A549 (cell line): ENCODE measurements at regions not wholly inside any gene's neighbourhood (a gene's known extent, or its start where the extent isn't known, plus 50 kb on each side); places are given as distances from the start of the nearest gene placed in this dataset.

Source experiments
- ATAC-seq, 2 experiments: fragments of 200-7000 bp in 1 of 2; fragments of >200 bp in 1 of 2; cut with Nextera tagmentation in 1 of 2; cut with Tn5 transposase in 1 of 2; 3 replicates each; pipeline versions ENCODE4 v1.8.0 to v1.9.1; 2018 to 2020; ENCODE audit warnings: mild to moderate bottlenecking in 1 of 2, moderate library complexity in 1 of 2
- CTCF ChIA-PET: fragments of 300-600 bp; sonication (Branson Sonifier 250); formaldehyde crosslinking; extraction: SDS; loops from one replicate; lab custom pipeline; 2021; ENCODE audit warnings: antibody characterized with exemption, inconsistent platforms; lab: Yijun Ruan, JAX
- POLR2A ChIA-PET: fragments of 350-600 bp; formaldehyde crosslinking; extraction: SDS; loops from one replicate; lab custom pipeline; 2021; ENCODE audit warnings: antibody characterized with exemption, inconsistent platforms; lab: Yijun Ruan, JAX
- DNase-seq, 2 experiments: peaks; one replicate each; pipeline versions ENCODE4 v3.0.0 to v3.0.0-alpha.2; 2011 to 2016; ENCODE audit warnings: low read depth in 1 of 2, low spot score in 1 of 2
- FAIRE-seq: peaks from 2 replicates; lab custom pipeline; 2011; peaks lifted over from hg19 to GRCh38; lab: Jason Lieb, UNC
- H3K27ac ChIP-seq, 2 experiments: fragments of >200 bp; sonication (Bioruptor Twin); formaldehyde crosslinking; 3 replicates each; pipeline ENCODE4 v1.5.1; 2016 to 2017
- H3K4me1 ChIP-seq: fragments of >200 bp; sonication (Bioruptor Twin); formaldehyde crosslinking; 3 replicates; pipeline ENCODE4 v1.6.1; 2016
- H3K4me2 ChIP-seq: fragments of >200 bp; sonication (Bioruptor Twin); formaldehyde crosslinking; 3 replicates; pipeline ENCODE4 v1.6.1; 2016
- H3K4me3 ChIP-seq: fragments of >200 bp; sonication (Bioruptor Twin); formaldehyde crosslinking; 3 replicates; pipeline ENCODE4 v1.5.1; 2016
- H3K9me3 ChIP-seq: fragments of >200 bp; sonication (Bioruptor Twin); formaldehyde crosslinking; 3 replicates; pipeline ENCODE4 v1.6.1; 2016
- CBX8 ChIP-seq: fragments of 200-600 bp; sonication (generic); IDR thresholded peaks from 2 replicates; pipeline ENCODE4 v1.6.1; 2016
- CEBPB ChIP-seq, 2 experiments: fragments of >200 bp in 1 of 2; sonication (Bioruptor Twin) in 1 of 2; formaldehyde crosslinking in 1 of 2; IDR thresholded peaks; 2 replicates each; pipeline ENCODE4 v1.6.1; 2012 to 2016
- CTCF ChIP-seq: fragments of >200 bp; sonication (Bioruptor Twin); formaldehyde crosslinking; IDR thresholded peaks from 3 replicates; pipeline ENCODE4 v1.5.1; 2016
- ELK1 ChIP-seq: fragments of 150-350 bp; IDR thresholded peaks from 2 replicates; pipeline ENCODE4 v1.6.1; 2014; ENCODE audit warnings: low read depth, mild to moderate bottlenecking, low read length
- FOSB ChIP-seq: fragments of 250-450 bp; sonication (Bioruptor Pico); IDR thresholded peaks from 2 replicates; pipeline ENCODE4 v1.5.0; 2020; ENCODE audit warnings: mild to moderate bottlenecking, moderate library complexity
- FOSL2 ChIP-seq, 2 experiments: fragments of 450-650 bp in 1 of 2; fragments of >200 bp in 1 of 2; sonication (Bioruptor Twin) in 1 of 2; formaldehyde crosslinking; IDR thresholded peaks; 2 replicates each; pipeline versions ENCODE4 v1.5.0 to v1.6.1; 2016 to 2020; ENCODE audit warnings: mild to moderate bottlenecking in 1 of 2, moderate library complexity in 1 of 2
- GATA3 ChIP-seq: IDR thresholded peaks from 2 replicates; pipeline ENCODE4 v1.6.1; 2012; ENCODE audit warnings: borderline replicate concordance
- HDAC2 ChIP-seq: fragments of 200-600 bp; sonication (generic); IDR thresholded peaks from 2 replicates; pipeline ENCODE4 v1.6.1; 2016
- HES2 ChIP-seq: fragments of >200 bp; sonication (Bioruptor Twin); formaldehyde crosslinking; IDR thresholded peaks from 2 replicates; pipeline ENCODE4 v1.6.1; 2016
- HOXA7 ChIP-seq: fragments of 250-450 bp; sonication (Bioruptor Pico); IDR thresholded peaks from 2 replicates; pipeline ENCODE4 v1.5.0; 2020; ENCODE audit warnings: mild to moderate bottlenecking, moderate library complexity
- HOXB5 ChIP-seq: fragments of 250-450 bp; sonication (Bioruptor Pico); IDR thresholded peaks from 2 replicates; pipeline ENCODE4 v1.5.0; 2020; ENCODE audit warnings: mild to moderate bottlenecking, moderate library complexity
- KDM1A ChIP-seq: fragments of 200-600 bp; sonication (generic); IDR thresholded peaks from 2 replicates; pipeline ENCODE4 v1.6.1; 2016; ENCODE audit warnings: low read depth, mild to moderate bottlenecking
- KDM5A ChIP-seq: fragments of 200-600 bp; sonication (generic); IDR thresholded peaks from 2 replicates; pipeline ENCODE4 v1.6.1; 2016; ENCODE audit warnings: antibody characterized with exemption, mild to moderate bottlenecking
- MAFK ChIP-seq: fragments of 450-650 bp; IDR thresholded peaks from 2 replicates; pipeline ENCODE4 v1.6.1; 2014; ENCODE audit not compliant: partially characterized antibody
- MAZ ChIP-seq: fragments of 150-350 bp; IDR thresholded peaks from 2 replicates; pipeline ENCODE4 v1.6.1; 2014; ENCODE audit warnings: antibody characterized with exemption, low read depth, low read length, borderline replicate concordance
- NFE2L2 ChIP-seq: fragments of 150-350 bp; conservative IDR thresholded peaks from 2 replicates; pipeline ENCODE4 v1.6.1; 2014; ENCODE audit warnings: low read length
- NR3C1 ChIP-seq: fragments of >200 bp; sonication (Bioruptor Twin); formaldehyde crosslinking; IDR thresholded peaks from 3 replicates; pipeline ENCODE4 v1.6.1; 2017
- PHF8 ChIP-seq: fragments of 200-600 bp; sonication (generic); IDR thresholded peaks from 2 replicates; pipeline ENCODE4 v1.6.1; 2016; ENCODE audit warnings: low read depth, mild to moderate bottlenecking, antibody characterized with exemption, moderate library complexity, borderline replicate concordance
- POLR2AphosphoS2 ChIP-seq: conservative IDR thresholded peaks from 2 replicates; pipeline ENCODE4 v1.6.1; 2012; ENCODE audit warnings: low read length, improper control_type of control experiment, inconsistent platforms
- RARB ChIP-seq: fragments of 250-450 bp; sonication (Bioruptor Pico); IDR thresholded peaks from 2 replicates; pipeline ENCODE4 v1.8.0; 2021; ENCODE audit warnings: mild to moderate bottlenecking, moderate library complexity
- RCOR1 ChIP-seq: fragments of 150-350 bp; IDR thresholded peaks from 2 replicates; pipeline ENCODE4 v1.6.1; 2014; ENCODE audit warnings: antibody characterized with exemption, low read length, low read depth
- RFX5 ChIP-seq: fragments of 450-650 bp; IDR thresholded peaks from 2 replicates; pipeline ENCODE4 v1.7.1; 2014; ENCODE audit warnings: antibody characterized with exemption, mild to moderate bottlenecking, moderate library complexity
- RNF2 ChIP-seq: fragments of 200-600 bp; sonication (generic); IDR thresholded peaks from 2 replicates; pipeline ENCODE4 v1.6.1; 2016; ENCODE audit warnings: low read depth, mild to moderate bottlenecking, antibody characterized with exemption, moderate library complexity, borderline replicate concordance
- SMC3 ChIP-seq: fragments of >200 bp; sonication (Bioruptor Twin); formaldehyde crosslinking; IDR thresholded peaks from 3 replicates; pipeline ENCODE4 v1.6.1; 2018; ENCODE audit warnings: inconsistent platforms
- TFCP2L1 ChIP-seq: fragments of 250-450 bp; sonication (Bioruptor Pico); IDR thresholded peaks from 2 replicates; pipeline ENCODE4 v1.5.0; 2021; ENCODE audit warnings: mild to moderate bottlenecking
- TP53 ChIP-seq: fragments of 250-450 bp; sonication (Bioruptor Pico); IDR thresholded peaks from 2 replicates; pipeline ENCODE4 v1.5.0; 2021; ENCODE audit warnings: mild to moderate bottlenecking, moderate library complexity
- ZC3H11A ChIP-seq: fragments of 450-650 bp; IDR thresholded peaks from 2 replicates; pipeline ENCODE4 v1.6.1; 2014; ENCODE audit warnings: antibody characterized with exemption, mild to moderate bottlenecking
- ZFP36 ChIP-seq: fragments of 450-650 bp; IDR thresholded peaks from 2 replicates; pipeline ENCODE4 v1.6.1; 2014; ENCODE audit warnings: borderline replicate concordance; ENCODE audit not compliant: partially characterized antibody
- ZSCAN20 ChIP-seq: fragments of 250-450 bp; sonication (Bioruptor Pico); IDR thresholded peaks from 2 replicates; pipeline ENCODE4 v1.8.0; 2022; ENCODE audit warnings: mild to moderate bottlenecking, moderate library complexity
- WGBS: methylation state at CpG from one replicate; pipeline ENCODE4 v1.1.6; 2017; ENCODE audit errors: missing lambda C conversion rate; 5-methylcytosine and 5-hydroxymethylcytosine counted together
- TF ChIP-seq, protein P1 (sequence below): IDR thresholded peaks from 2 replicates; pipeline ENCODE4 v1.6.1; 2012
- TF ChIP-seq, protein P2 (sequence below): fragments of 250-450 bp; sonication (Bioruptor Pico); IDR thresholded peaks from 2 replicates; pipeline ENCODE4 v1.5.0; 2020; ENCODE audit warnings: low read depth, mild to moderate bottlenecking, moderate library complexity

GRCh38 chr14:58705066-58705465 is 67.3 kb downstream of the DACT1 start:
- CTCF ChIA-PET, result no interaction called here
- no peak overlapping the region for H3K4me2 ChIP-seq
- no peak for FAIRE-seq
- TF ChIP-seq CTCF (no peak), RCOR1 (no peak), HOXB5 (CRISPR knock-in tag) (no peak), CEBPB (IDR thresholded peaks at IDR 0.05) (no peak), ZSCAN20 (CRISPR knock-in tag) (no peak), ZC3H11A (no peak), HOXA7 (CRISPR knock-in tag) (no peak), KDM1A (no peak), GATA3 (no peak), MAFK (no peak), RFX5 (no peak), HES2 (no peak), MAZ (no peak), TP53 (no peak), RARB (no peak), RNF2 (no peak), HDAC2 (no peak), KDM5A (no peak)
- TF ChIP-seq, protein P1, sequence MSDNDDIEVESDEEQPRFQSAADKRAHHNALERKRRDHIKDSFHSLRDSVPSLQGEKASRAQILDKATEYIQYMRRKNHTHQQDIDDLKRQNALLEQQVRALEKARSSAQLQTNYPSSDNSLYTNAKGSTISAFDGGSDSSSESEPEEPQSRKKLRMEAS, result no peak
- TF ChIP-seq, all 56 proteins: peak for 0
- H3K4me1 ChIP-seq, result no peaks in the 10 kb centered on the region
- POLR2A ChIA-PET, result no interaction called here
- ATAC-seq, result no peak
- no peaks in the 10 kb centered on the region for H3K9me3 ChIP-seq
- no peak overlapping the region for H3K4me3 ChIP-seq
- 19% methylated on average over 2 of the region's 2 CpGs for WGBS
- no peak overlapping the region for H3K27ac ChIP-seq
- no peak for DNase-seq

DNA sequence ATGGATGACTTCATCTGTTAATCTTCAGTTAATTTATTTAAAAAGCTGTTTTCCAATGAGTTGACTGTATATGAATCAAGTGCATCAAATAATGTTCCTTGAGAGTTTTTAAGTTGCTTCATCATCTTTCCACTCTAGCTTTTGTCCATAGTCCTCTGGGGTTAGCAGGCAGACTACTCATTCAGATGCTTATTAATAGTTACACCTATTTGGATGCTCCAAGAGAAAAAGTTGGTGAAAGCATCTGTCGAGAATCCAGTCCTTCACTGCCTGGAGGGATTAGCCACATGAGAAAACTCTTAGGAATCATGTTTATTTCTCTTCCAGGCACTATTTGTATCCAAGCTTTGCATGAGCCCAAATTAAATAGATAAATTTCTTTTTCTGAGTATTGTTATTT is 70.2 kb downstream of the DACT1 start:
- no peak for ATAC-seq
- no peak for DNase-seq
- H3K4me2 ChIP-seq, result no peak overlapping the region
- H3K27ac ChIP-seq, result no peak overlapping the region
- 27% methylated on average over 1 of the region's 1 CpG for WGBS
- ChIA-PET POLR2A (interaction anchor here (0.6 kb wide), 1 partner anchor 82 kb away, joined by 3 read pairs; no protein-coding TSS in a partner anchor), CTCF (interaction anchor here (0.6 to 1.0 kb wide), 4 partner anchors 9 to 269 kb away, joined by 3 to 4 read pairs (median 3); no protein-coding TSS in a partner anchor)
- TF ChIP-seq ZC3H11A, result no peak
- no peak for TF ChIP-seq FOSL2 (IDR thresholded peaks at IDR 0.05)
- TF ChIP-seq FOSL2 (CRISPR knock-in tag; IDR thresholded peaks at IDR 0.05), result no peak
- TF ChIP-seq MAZ, result no peak
- no peak for TF ChIP-seq NR3C1
- no peak for TF ChIP-seq KDM5A
- TF ChIP-seq, protein P2, sequence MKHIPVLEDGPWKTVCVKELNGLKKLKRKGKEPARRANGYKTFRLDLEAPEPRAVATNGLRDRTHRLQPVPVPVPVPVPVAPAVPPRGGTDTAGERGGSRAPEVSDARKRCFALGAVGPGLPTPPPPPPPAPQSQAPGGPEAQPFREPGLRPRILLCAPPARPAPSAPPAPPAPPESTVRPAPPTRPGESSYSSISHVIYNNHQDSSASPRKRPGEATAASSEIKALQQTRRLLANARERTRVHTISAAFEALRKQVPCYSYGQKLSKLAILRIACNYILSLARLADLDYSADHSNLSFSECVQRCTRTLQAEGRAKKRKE, result no peak
- no peak for TF ChIP-seq SMC3
- no peak for TF ChIP-seq ZFP36
- no peak for TF ChIP-seq TFCP2L1 (CRISPR knock-in tag)
- TF ChIP-seq FOSB (CRISPR knock-in tag), result no peak
- no peak for TF ChIP-seq ZSCAN20 (CRISPR knock-in tag)
- no peak for TF ChIP-seq POLR2AphosphoS2
- no peak for TF ChIP-seq CBX8
- TF ChIP-seq NFE2L2, result no peak
- TF ChIP-seq PHF8, result no peak
- TF ChIP-seq MAFK, result no peak
- TF ChIP-seq ELK1, result no peak
- FAIRE-seq, result no peak
- no peaks in the 10 kb centered on the region for H3K9me3 ChIP-seq
- no peaks in the 10 kb centered on the region for H3K4me1 ChIP-seq
- no peak overlapping the region for H3K4me3 ChIP-seq
